ENCODE measurements at regions not wholly inside any gene's neighbourhood (a gene's known extent, or its start where the extent isn't known, plus 50 kb on each side); places are given as distances from the start of the nearest gene placed in this dataset.

GRCh38 chr17:14935845-14936485 is 329.2 kb downstream of the PMP22 start:
- TF ChIP-seq, protein P1, sequence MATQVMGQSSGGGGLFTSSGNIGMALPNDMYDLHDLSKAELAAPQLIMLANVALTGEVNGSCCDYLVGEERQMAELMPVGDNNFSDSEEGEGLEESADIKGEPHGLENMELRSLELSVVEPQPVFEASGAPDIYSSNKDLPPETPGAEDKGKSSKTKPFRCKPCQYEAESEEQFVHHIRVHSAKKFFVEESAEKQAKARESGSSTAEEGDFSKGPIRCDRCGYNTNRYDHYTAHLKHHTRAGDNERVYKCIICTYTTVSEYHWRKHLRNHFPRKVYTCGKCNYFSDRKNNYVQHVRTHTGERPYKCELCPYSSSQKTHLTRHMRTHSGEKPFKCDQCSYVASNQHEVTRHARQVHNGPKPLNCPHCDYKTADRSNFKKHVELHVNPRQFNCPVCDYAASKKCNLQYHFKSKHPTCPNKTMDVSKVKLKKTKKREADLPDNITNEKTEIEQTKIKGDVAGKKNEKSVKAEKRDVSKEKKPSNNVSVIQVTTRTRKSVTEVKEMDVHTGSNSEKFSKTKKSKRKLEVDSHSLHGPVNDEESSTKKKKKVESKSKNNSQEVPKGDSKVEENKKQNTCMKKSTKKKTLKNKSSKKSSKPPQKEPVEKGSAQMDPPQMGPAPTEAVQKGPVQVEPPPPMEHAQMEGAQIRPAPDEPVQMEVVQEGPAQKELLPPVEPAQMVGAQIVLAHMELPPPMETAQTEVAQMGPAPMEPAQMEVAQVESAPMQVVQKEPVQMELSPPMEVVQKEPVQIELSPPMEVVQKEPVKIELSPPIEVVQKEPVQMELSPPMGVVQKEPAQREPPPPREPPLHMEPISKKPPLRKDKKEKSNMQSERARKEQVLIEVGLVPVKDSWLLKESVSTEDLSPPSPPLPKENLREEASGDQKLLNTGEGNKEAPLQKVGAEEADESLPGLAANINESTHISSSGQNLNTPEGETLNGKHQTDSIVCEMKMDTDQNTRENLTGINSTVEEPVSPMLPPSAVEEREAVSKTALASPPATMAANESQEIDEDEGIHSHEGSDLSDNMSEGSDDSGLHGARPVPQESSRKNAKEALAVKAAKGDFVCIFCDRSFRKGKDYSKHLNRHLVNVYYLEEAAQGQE (IDR thresholded peaks at IDR 0.05; ENCODE audit: low read depth), result no peak
- no peak for TF ChIP-seq CEBPB (IDR thresholded peaks at IDR 0.05)

All from Ishikawa (cell line).